ENCODE measurements at regions not wholly inside any gene's neighbourhood (a gene's known extent, or its start where the extent isn't known, plus 50 kb on each side); places are given as distances from the start of the nearest gene placed in this dataset.
"Not testable (repeated sequence)": the region's sequence is repeated elsewhere in the genome, so short reads cannot be mapped to it uniquely, and the experiment has no call there.

DNA sequence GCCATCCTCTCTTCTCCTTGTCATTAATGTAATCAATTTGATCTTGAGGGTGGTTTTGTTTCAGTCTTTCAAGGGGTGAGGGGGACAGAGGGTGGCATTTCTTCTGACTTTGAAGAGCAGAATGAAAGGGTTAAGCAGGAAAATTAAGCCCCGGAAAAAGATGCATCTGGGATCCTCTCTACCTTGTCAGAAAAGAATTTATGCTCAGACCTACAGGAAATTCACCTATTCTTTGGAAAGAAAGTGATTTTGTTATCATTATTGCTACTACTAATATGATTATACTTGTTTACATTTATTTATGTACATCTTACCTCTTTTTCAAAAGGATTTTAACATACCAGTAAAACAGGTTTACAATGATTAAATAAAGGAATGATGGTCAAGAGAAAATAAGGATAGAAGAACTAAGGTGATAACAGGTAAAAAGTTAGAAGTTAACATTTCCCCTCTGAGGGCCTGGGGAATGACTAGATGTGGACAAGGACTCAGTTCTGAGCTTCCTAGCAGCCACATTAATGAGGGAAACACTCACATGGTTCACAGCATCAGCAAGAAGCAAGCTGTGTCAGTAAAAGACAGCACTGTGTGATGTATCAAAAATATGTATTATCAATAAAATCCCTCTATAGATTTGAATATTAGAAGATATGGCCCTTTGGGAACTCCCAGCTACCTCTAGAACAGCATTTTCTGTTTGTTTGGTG is 151.4 kb downstream of the MYCN start:
- no peak for DNase-seq

DNA sequence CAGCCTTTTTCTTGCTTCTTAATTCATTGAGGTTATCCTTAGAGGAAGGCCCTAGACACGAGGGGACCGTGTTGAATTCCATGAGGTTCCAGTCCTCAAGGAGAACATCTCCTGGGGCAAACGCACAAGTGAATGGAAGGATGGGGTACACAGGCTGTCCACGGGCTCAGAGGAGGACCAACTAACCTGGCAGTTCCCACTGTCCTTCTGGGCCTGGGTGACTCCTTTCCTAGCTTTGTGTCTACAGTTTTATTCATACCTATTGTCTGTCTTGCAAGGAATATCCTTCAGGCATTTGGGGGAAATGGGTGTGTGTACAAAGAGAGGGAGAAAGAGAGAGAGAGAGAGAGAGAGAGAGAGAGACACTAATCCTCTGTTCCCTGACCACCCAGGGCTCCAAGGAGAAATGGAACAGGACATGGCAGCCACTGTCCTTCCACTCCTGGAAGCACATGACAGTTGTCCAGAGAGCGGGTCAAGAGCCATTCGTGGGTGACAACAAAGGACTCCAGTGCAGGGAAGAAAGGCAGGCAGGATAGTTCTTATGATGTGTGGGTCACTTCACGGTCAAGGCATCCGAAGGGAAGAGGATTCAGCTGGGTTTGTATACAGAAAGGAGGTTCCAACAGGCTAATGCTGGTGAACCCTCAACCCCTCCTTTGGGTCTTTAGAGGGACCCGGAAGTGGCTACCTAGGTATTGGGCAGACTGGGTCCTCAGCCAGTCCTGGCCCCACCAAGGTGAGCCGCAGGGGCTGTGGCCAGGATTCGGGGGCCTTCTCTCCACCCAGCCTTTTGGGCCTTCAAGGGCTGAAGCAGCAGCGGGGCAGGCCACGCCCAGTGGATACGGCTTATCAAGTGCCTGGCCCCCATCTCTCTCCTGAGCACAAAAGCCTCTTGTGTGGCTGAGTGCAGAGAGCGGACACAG is 150.6 kb downstream of the MYCN start:
- no peak for DNase-seq

DNA sequence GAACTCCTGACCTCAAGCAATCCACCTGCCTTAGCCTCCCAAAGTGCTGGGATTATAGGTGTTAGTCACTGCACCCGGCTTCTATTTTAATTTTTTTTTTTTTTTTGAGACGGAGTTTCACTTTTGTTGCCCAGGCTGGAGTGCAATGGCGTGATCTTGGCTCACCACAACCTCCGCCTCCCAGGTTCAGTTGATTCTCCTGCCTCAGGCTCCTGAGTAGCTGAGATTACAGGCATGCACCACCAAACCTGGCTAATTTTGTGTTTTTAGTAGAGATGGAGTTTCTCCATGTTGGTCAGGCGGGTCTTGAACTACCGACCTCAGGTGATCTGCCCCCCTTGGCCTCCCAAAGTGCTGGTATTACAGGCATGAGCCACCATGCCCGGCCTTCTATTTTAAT is 149.1 kb downstream of the MYCN start:
- not testable (repeated sequence) for DNase-seq

DNA sequence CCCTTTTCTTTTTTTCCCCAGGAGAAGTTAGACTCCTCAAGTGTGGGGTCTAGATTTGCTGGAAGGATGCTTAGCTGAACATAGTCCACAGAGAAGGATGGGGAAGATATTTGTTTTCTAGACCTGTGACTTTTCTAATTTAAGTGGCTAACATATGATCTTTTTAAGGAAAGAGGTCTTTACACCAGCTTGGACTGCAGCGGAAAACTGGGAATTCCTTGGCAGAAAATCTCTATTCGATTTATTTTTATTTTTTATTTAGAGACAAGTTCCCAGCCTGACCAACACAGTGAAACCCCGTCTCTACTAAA is 148.4 kb downstream of the MYCN start:
- no peak for DNase-seq

DNA sequence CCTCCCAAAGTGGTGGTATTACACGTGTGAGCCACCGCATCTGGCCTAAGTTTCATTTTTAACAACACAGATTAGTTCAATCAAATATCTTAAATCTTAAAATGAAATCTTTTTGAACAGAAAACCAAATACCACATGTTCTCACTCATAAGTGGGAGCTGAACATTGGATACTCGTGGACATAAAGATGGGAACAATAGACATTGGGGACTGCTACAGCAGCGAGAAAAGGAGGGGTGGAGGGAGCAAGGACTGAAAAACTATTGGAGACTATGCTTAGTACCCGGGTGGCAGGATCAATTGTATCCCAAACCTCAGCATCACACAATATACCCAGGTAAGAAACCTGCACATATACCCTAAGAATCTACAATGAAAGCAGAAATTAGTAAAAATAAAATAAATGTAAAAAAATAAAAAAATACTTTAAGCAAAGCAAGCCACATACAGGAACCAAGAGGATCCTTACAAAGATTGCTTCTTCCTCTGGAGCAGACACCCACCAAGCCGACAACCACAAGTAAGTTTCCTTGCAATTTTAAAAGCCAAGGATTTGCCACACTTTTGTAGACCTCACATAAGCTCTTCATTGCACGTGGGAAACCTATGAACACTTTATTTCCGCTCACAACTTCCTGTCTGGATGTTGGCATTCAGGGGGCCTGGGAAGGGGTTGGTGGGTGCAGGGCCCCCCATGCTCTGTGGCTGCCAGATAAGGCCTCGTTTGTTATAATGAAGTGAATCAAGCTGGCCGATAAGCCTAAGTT is 147.9 kb downstream of the MYCN start:
- no peak for DNase-seq

DNA sequence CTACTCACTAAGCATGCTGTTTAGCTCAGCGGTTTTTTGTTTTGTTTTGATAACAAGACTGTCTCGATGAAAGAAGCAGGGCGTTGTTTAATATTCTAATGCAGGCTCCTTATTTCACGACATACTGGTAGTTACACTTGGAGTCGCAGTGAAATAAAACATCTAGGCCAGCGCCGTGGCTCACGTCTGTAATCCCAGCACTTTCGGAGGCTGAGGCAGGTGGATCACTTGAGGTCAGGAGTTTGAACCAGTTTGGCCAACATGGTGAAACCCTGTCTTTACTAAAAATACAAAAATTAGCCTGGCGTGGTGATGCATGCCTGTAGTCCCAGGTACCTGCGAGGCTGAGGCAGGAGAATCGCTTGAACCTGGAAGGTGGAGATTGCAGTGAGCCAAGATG is 145.8 kb downstream of the MYCN start:
- DNase-seq = not testable (repeated sequence)

DNA sequence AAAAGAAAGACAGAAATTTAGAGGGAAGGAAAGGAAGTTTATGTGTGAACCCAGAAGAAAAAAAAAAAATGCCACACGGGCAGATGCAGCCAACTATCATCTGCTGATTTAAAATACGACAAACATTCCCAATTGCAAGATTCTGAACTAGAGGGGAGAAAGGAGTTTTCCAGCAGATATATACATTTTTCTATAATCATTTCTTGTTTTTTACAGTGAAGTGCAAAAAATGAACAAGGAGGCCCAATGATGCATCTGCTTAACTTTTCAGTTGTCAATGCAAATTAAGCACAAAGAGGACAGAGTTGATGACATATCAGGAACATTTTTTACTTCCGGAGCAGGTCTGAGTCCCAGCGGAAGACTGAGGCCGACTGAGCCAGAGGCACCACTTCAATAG is 144.7 kb downstream of the MYCN start:
- no peak for DNase-seq

DNA sequence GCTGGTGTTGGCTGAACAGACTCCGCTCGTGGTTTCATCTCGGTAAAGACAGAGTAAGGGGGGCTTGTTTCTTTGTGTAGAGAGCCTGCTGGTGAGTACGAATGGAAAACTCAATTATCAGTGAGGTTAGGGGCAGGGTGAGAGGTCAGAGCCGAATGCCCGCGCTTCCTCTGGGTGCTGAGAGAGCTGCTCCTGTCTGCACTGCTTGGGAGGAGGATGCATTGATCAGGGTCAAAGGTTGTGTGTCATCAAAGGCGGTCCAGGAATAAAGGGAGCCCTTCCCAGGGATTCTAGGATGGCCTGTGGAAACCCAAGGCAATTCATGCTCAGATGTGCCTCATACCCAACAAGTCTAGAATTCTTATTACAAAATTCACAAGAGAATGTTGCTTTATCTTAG is 143.9 kb downstream of the MYCN start:
- no peak for DNase-seq

DNA sequence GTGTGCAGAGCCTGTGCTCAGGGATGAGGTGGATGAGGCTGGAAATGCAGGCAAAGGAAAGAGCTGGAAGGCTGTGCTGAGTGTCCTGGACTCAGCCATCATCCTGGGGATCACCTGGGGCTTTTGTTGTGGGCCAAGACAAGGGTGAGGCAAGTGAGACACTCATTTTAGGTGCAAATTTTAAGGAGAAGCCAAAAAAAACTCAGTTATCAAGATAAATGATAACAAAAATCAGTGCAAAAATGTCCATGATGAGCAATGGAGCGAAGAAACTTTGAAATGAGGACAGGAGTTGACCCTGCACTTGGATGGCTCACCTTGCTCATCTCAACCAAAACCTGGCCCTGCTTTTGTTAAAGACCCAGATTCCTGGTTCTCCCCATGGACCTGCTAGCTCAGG is 141.9 kb downstream of the MYCN start:
- no peak for DNase-seq

DNA sequence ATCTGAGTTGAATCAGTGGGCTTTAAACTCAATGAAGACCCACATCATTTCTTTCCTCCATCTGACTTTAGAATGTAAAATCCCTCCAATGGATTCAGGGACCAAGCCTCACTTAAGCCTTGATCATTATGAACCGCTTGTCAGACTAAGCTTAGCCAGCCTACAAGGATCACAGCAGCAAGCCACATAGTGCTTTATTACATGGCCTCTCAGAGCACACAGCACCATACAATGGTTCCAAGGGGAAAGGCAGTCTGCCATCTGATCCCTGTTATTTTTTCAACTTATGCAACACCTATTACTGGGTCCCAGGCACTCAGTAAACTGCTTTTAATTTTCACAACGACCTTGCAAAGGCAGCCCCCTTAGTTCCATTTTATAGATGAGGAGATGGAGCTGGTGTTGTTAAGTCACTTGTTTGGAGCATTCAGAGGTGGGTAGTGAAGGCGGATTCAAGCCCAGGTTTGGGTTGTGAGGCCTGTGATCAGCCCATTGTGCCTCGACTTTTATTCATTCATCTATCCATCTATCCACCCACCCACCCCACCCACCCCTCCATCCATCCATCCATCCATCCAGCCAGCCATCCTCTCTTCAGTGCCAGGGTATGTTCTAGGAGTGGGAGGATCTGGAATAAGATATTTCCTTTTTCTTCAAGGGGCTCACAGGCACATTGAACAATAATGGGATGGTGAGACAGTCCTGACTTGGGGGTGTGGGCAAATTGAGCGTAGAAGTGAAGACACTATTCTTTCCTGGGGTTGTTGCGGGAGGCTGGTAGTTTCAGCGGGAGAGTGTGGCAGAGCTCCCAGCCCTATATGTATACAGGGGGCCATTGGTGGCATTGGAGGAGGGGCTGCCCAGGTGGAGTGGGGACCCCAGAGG is 141.2 kb downstream of the MYCN start:
- no peak for DNase-seq

DNA sequence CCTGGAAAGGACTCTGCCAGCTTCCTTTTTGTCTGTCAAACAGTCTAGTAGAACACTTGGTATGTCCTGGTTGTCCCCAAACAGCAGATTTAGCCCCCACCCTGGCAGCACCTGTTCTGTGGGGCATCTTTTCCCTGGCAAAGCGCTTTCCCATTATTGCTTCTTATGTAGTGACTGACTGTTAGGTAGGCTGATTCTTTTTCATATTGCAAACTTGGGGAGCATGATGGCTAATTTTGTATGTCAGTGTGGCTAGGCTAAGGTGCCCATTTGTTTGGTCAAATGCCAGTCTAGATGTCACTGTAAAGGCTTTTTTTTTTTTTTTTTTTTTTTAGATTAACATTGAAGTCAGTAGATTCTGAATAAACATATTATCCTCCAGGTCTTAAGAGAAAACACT is 140.2 kb downstream of the MYCN start:
- DNase-seq = no peak

DNA sequence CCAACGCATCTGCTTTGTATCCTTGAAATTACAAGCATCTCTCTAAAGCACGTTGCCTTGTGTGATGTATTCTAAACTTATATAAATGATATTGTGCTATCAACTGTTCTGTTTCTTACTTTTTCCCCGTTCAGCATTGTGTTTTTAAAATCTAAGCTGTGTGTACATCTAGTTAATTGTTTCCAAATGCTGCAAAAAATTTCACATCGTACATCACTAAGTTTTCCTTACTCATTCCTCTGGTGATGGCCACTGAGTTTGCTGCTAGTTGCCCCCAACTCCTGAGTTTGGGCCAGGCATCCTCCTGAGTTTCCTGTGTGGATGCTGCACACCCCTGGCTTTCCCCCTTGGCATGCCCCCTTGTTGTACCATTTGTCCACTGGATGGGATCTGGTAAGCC is 139.7 kb downstream of the MYCN start:
- no peak for DNase-seq

DNA sequence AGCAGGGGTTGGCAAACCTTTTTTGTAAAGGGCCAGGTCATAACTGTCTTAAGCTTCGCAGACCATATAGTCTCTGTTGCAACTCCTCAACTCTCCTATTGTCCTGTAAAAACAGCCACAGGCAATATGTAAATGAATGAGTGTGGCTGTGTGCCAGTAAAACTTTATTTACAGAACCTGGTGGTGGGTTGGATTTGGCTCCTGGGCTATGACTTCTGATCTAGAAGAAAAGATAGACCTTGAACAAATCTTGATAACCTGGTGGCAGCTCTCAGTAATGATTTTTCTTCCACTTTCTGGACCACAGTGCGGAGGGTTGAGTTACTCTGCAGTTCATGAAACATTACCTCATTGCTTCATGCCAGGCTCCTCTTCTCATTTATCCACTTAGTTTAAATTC is 139.3 kb downstream of the MYCN start:
- no peak for DNase-seq

DNA sequence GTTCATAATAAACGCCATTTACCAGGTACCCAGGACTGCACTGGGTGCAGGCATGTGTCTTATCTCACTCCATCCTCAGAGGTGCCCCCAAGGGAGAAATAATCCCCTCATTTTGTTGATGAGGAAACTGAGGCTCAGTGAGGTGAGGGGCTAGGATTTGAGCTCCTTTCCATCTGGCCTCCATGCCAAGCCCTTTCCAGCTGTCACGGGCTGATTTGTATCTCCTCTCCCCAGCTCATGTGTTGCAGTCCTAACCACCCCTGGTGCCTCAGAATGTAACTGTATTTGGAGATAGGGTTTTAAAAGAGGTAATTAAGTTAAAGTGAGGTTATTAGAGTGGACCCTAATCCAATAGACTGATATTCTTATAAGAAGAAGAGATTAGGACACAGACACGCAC is 137.3 kb downstream of the MYCN start:
- no peak for DNase-seq

DNA sequence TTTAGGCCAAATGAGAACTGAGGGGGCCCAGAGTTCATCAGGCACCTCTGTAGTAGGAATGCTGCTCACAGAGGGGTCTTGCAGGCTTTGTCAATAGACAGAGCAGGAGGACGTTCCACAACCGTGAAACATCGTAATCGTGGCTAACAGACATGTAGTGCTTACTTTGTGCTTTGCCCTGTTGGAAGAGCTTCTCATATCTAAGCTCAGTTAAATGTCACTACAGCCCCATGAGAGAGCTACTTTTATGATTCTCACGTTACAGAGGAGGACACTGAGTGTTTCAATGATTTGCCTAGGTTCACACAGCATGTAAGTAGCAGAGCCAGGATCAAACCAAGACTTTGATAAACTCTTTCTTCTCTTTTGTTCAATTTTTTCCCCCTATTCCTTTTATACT is 136.6 kb downstream of the MYCN start:
- DNase-seq = no peak

DNA sequence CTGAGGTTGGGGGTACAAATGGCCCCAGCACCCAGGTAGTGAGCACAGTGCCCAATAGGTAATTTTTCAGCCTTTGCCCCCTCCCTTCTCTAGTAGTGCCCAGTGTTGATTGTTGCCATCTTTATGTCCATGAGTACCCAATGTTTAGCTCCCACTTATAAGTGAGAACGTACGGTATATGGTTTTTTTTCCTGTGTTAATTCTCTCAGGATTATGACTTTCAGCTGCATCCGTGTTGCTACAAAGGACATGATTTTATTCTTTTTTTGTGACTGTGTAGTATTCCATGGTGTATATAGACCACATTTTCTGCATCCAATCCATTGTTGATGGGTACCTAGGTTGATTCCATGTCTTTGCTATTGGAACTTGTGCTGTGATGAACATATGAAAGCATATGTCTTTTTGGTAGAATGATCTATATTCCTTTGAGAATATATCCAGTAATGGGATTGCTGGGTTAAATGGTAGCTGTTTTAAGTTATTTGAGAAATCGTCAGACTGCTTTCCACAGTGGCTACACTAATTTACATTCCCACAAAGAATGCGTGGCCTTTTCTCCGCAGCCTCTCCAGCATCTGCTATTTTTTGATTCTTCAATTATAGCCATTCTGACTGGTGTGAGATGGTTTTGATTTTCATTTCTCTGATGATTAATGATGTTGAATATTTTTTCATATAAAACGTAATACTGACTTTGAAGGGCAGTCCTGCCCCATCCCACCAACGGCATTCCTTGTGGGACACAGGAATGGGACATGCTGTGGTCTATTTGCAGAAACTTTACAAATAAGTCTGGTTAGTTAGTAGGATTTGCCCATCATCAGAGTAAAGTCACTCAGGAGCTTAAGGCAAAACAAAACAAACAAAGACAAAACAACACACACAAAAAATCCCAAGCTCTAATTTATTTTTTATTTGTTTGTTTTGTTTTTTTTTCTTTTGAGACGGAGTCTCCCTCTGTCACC is 135.0 kb downstream of the MYCN start:
- DNase-seq = no peak

DNA sequence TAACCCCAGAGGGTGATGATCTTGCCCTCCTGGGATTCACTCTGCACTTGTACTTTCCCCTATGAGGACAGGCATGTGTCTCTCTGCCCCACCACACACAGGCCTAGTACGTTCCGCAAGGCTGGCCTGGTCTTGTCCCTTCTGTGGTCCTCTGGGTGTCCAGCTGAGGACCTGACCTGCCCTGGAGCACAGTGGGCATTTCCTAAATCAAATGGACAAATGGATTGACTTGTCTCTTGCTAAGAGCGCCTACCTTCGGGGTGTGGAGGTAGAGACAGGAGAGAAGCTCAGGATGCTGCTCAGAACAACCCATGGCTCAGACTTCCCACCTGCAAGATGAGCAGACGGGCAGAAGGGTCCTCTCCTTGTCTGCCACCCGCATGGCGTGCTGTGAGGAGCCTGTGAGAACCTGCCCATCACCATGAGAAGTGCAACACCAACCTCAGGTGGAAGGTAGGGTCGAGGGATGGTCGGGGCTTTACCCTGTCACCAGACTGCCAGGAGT is 133.6 kb downstream of the MYCN start:
- DNase-seq = no peak

DNA sequence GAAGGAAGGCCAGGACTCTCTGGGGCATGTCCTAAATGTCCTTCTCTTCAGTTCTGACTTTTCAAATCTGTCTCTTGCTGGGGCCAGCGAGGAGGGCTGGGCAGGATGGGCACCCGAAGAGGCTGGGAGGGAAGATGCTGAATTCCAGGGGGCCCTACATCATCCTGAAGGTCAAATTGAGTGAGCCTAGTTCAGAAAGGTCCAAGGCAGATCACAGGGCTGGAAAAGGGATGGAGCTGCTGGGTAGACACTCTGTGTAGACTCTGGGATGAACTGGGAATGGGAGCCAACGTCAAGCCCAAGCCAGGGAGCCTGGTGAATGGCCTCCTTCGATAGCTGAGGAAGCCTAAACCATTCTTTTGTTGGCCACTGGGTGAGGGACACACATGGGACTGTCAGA is 133.1 kb downstream of the MYCN start:
- no peak for DNase-seq

DNA sequence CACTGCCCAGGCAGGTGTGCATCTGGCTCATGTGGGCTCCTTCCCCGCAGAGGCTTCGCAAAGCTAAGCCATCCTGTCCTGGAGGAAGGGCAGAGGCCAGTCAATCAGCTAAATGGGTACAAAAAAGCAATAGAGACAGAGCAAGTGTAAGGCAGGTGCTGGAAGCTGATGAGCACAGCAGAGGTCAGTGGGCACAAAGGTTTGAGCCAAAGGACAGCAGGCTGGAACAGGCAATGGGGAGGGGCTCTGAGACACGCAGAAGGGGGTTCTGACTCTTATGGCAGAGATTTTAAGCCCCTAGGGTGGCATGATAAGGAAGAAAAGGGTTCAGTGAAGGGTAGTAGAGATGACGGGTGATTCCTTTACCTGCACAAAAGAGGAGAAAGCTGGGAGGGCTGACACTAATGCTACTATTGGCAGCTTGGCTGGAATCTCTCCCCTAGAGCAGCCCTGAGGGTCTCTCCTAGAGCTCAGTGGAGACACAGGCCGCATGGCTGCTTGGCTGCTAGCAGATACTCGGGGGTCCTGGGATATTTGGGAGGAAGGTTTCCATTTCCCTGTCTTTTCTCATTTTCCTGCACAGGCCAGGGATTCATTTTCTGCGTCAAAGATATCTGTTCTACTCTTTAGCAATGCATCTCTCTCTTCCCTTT is 132.4 kb downstream of the MYCN start:
- DNase-seq = no peak

DNA sequence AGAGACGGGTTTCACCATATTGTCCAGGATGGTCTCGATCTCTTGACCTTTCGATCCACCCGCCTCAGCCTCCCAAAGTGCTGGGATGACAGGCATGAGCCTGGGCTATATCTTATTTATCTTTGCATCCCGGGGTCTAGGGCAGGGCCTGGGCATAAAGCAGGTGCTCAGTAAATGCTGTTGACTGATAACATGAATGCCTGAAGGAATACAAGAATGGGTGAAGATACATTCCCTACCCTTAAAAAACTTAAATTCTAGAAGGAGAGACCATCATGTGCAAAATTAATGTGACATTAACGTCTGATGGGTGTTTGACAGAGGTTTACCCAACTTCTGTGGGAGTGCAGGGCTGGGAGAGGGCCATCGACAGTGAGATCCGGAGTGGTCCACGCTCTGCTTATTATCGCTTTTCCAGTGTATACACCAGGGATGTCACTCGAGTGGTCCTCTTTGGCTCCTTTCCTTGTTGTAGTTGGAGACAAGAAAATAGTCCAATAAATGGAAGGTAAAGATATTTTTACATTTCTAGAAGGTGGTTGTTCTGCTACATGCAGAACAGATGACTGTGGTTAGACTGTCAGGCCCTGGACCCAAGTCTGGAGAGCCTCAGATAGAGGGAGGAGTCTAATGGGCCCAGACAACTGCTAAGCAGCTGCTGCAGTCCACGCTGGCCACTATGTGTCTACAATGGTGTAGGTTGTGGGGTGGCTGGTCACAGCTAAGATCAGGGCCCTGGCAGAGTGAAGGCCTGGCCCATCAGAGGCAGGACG is 131.7 kb downstream of the MYCN start:
- DNase-seq = no peak
